ENCODE measurements at regions not wholly inside any gene's neighbourhood (a gene's known extent, or its start where the extent isn't known, plus 50 kb on each side); places are given as distances from the start of the nearest gene placed in this dataset.
"Not testable (repeated sequence)": the region's sequence is repeated elsewhere in the genome, so short reads cannot be mapped to it uniquely, and the experiment has no call there.

GRCh38 chr15:95148183-95148582 is 916.8 kb downstream of the MCTP2 start:
- Mint-ChIP-seq H3K27me3 (ENCODE audit: unreplicated experiment) (no peaks in the 10 kb centered on the region), H3K36me3 (ENCODE audit: insufficient read depth, unreplicated experiment) (no peaks in the 10 kb centered on the region), H3K27ac (ENCODE audit: unreplicated experiment) (no peak overlapping the region), H3K9me3 (ENCODE audit: low read depth, unreplicated experiment) (no peaks in the 10 kb centered on the region), H3K4me3 (ENCODE audit: low read depth, unreplicated experiment) (no peak overlapping the region), H3K4me1 (ENCODE audit: low read depth, unreplicated experiment) (no peaks in the 10 kb centered on the region)
- no peak for DNase-seq
- intact Hi-C loops (cut with micrococcal nuclease; ENCODE audit: unreplicated experiment) = no loop called here
- TF ChIP-seq, protein P1, sequence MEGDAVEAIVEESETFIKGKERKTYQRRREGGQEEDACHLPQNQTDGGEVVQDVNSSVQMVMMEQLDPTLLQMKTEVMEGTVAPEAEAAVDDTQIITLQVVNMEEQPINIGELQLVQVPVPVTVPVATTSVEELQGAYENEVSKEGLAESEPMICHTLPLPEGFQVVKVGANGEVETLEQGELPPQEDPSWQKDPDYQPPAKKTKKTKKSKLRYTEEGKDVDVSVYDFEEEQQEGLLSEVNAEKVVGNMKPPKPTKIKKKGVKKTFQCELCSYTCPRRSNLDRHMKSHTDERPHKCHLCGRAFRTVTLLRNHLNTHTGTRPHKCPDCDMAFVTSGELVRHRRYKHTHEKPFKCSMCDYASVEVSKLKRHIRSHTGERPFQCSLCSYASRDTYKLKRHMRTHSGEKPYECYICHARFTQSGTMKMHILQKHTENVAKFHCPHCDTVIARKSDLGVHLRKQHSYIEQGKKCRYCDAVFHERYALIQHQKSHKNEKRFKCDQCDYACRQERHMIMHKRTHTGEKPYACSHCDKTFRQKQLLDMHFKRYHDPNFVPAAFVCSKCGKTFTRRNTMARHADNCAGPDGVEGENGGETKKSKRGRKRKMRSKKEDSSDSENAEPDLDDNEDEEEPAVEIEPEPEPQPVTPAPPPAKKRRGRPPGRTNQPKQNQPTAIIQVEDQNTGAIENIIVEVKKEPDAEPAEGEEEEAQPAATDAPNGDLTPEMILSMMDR (IDR thresholded peaks at IDR 0.05; ENCODE audit: unreplicated experiment) = no peak
- CTCF ChIA-PET = no interaction called here
- no TSS peak for BruUV-seq (replicated peaks)

- intact Hi-C loops (cut with micrococcal nuclease; ENCODE audit: unreplicated experiment) = no loop called here
- TF ChIP-seq, protein P1 (IDR thresholded peaks at IDR 0.05; ENCODE audit: unreplicated experiment) = no peak
- no peak overlapping the region for H3K4me3 Mint-ChIP-seq (ENCODE audit: low read depth, unreplicated experiment)
- CTCF ChIA-PET = no interaction called here
- H3K9me3 Mint-ChIP-seq (ENCODE audit: low read depth, unreplicated experiment) = peaks cover 6% of the 10 kb centered on the region
- H3K27ac Mint-ChIP-seq (ENCODE audit: unreplicated experiment) = no peak overlapping the region
- no peaks in the 10 kb centered on the region for H3K4me1 Mint-ChIP-seq (ENCODE audit: low read depth, unreplicated experiment)
- BruUV-seq (replicated peaks) = no TSS peak
- H3K36me3 Mint-ChIP-seq (ENCODE audit: insufficient read depth, unreplicated experiment) = no peaks in the 10 kb centered on the region
- no peaks in the 10 kb centered on the region for H3K27me3 Mint-ChIP-seq (ENCODE audit: unreplicated experiment)
- DNase-seq = no peak
These were observed 917.7 kb downstream of the MCTP2 start for GRCh38 chr15:95149036-95149435.

DNA sequence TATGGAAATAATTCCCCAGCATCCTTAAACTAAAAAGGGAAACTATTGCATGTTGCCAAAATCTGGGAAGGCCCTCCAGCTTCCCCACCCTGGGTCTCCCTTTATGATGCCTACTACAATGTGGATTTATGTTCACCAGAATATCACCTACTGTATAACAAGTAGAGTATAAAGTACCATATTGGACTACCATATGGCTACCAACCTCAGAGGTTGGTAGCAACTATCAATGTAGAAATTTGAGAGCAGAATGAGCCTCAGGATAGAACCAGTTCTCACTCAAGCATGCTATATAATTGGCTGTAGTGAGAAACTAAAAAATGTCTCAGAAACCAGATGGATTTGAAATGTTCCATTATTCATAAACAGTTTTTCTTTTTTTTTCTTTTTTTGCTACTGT is 918.4 kb downstream of the MCTP2 start:
- CTCF ChIA-PET = no interaction called here
- TF ChIP-seq, protein P1 (IDR thresholded peaks at IDR 0.05; ENCODE audit: unreplicated experiment) = no peak
- Mint-ChIP-seq H3K27ac (ENCODE audit: unreplicated experiment) (no peak overlapping the region), H3K4me3 (ENCODE audit: low read depth, unreplicated experiment) (no peak overlapping the region), H3K36me3 (ENCODE audit: insufficient read depth, unreplicated experiment) (no peaks in the 10 kb centered on the region), H3K4me1 (ENCODE audit: low read depth, unreplicated experiment) (no peaks in the 10 kb centered on the region), H3K27me3 (ENCODE audit: unreplicated experiment) (no peaks in the 10 kb centered on the region), H3K9me3 (ENCODE audit: low read depth, unreplicated experiment) (peaks cover 6% of the 10 kb centered on the region)
- intact Hi-C loops (cut with micrococcal nuclease; ENCODE audit: unreplicated experiment) = no loop called here
- no peak for DNase-seq
- BruUV-seq (replicated peaks) = no TSS peak

- TF ChIP-seq, protein P1 (IDR thresholded peaks at IDR 0.05; ENCODE audit: unreplicated experiment) = no peak
- H3K27me3 Mint-ChIP-seq (ENCODE audit: unreplicated experiment) = no peaks in the 10 kb centered on the region
- H3K36me3 Mint-ChIP-seq (ENCODE audit: insufficient read depth, unreplicated experiment) = no peaks in the 10 kb centered on the region
- DNase-seq = no peak
- H3K4me1 Mint-ChIP-seq (ENCODE audit: low read depth, unreplicated experiment) = no peaks in the 10 kb centered on the region
- intact Hi-C loops (cut with micrococcal nuclease; ENCODE audit: unreplicated experiment) = no loop called here
- no peak overlapping the region for H3K27ac Mint-ChIP-seq (ENCODE audit: unreplicated experiment)
- CTCF ChIA-PET = no interaction called here
- H3K9me3 Mint-ChIP-seq (ENCODE audit: low read depth, unreplicated experiment) = peaks cover 9% of the 10 kb centered on the region
- BruUV-seq (replicated peaks) = no TSS peak
- H3K4me3 Mint-ChIP-seq (ENCODE audit: low read depth, unreplicated experiment) = no peak overlapping the region
These were observed 919.1 kb downstream of the MCTP2 start for GRCh38 chr15:95150466-95150865.

DNA sequence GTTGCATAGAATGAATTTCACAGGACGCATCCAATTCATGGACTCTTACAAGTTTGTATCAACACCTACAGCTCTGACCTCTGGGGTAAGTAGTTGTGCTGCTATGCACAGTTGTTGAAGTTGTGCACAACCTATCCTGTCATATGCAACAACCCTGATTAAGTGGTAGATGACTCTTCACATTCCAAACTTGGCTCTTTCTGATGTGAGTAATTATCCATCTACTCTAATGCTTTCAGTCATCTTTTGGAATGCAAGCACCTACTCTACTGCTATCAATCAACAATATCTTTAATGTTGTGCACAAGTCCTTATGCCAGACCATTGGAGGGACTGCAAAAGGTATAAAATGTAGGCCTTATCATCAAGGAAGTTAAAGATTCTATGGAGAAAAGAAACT is 921.4 kb downstream of the MCTP2 start:
- no peak overlapping the region for H3K4me3 Mint-ChIP-seq (ENCODE audit: low read depth, unreplicated experiment)
- intact Hi-C loops (cut with micrococcal nuclease; ENCODE audit: unreplicated experiment) = no loop called here
- no peak for DNase-seq
- no TSS peak for BruUV-seq (replicated peaks)
- CTCF ChIA-PET = no interaction called here
- H3K27me3 Mint-ChIP-seq (ENCODE audit: unreplicated experiment) = no peaks in the 10 kb centered on the region
- no peak overlapping the region for H3K27ac Mint-ChIP-seq (ENCODE audit: unreplicated experiment)
- H3K4me1 Mint-ChIP-seq (ENCODE audit: low read depth, unreplicated experiment) = no peaks in the 10 kb centered on the region
- peaks cover 14% of the 10 kb centered on the region for H3K9me3 Mint-ChIP-seq (ENCODE audit: low read depth, unreplicated experiment)
- TF ChIP-seq, protein P1 (IDR thresholded peaks at IDR 0.05; ENCODE audit: unreplicated experiment) = no peak
- no peaks in the 10 kb centered on the region for H3K36me3 Mint-ChIP-seq (ENCODE audit: insufficient read depth, unreplicated experiment)

GRCh38 chr15:95153201-95153600 is 921.8 kb downstream of the MCTP2 start:
- H3K4me1 Mint-ChIP-seq (ENCODE audit: low read depth, unreplicated experiment); DNase-seq; BruUV-seq (replicated peaks); H3K27ac Mint-ChIP-seq (ENCODE audit: unreplicated experiment); H3K27me3 Mint-ChIP-seq (ENCODE audit: unreplicated experiment); intact Hi-C loops (cut with micrococcal nuclease; ENCODE audit: unreplicated experiment); CTCF ChIA-PET; H3K4me3 Mint-ChIP-seq (ENCODE audit: low read depth, unreplicated experiment); H3K36me3 Mint-ChIP-seq (ENCODE audit: insufficient read depth, unreplicated experiment): not testable (repeated sequence)
- peaks cover 14% of the 10 kb centered on the region for H3K9me3 Mint-ChIP-seq (ENCODE audit: low read depth, unreplicated experiment)

Measured in Calu3 (cell line).